DOHH2 (cell line): ENCODE measurements at regions not wholly inside any gene's neighbourhood (a gene's known extent, or its start where the extent isn't known, plus 50 kb on each side); places are given as distances from the start of the nearest gene placed in this dataset.
"Not testable (repeated sequence)": the region's sequence is repeated elsewhere in the genome, so short reads cannot be mapped to it uniquely, and the experiment has no call there.

Experiments used
- CTCF ChIP-seq: fragments of 200-600 bp; sonication (generic); IDR thresholded peaks from one replicate; pipeline ENCODE4 v1.5.1; 2014; ENCODE audit warnings: antibody characterized with exemption, mild to moderate bottlenecking, low read depth, low read length; ENCODE audit not compliant: poor library complexity, severe bottlenecking
- EZH2phosphoT487 ChIP-seq: fragments of 200-600 bp; sonication (generic); IDR thresholded peaks from 2 replicates; pipeline ENCODE4 v1.6.1; 2017; ENCODE audit warnings: borderline replicate concordance, mild to moderate bottlenecking, antibody characterized with exemption, low read length, moderate library complexity, mixed read lengths

GRCh38 chr9:40753288-40753687 lies 375.2 kb downstream of the FOXD4L6 start:
- TF ChIP-seq CTCF, EZH2phosphoT487: not testable (repeated sequence)
